ENCODE measurements at regions not wholly inside any gene's neighbourhood (a gene's known extent, or its start where the extent isn't known, plus 50 kb on each side); places are given as distances from the start of the nearest gene placed in this dataset.

DNA sequence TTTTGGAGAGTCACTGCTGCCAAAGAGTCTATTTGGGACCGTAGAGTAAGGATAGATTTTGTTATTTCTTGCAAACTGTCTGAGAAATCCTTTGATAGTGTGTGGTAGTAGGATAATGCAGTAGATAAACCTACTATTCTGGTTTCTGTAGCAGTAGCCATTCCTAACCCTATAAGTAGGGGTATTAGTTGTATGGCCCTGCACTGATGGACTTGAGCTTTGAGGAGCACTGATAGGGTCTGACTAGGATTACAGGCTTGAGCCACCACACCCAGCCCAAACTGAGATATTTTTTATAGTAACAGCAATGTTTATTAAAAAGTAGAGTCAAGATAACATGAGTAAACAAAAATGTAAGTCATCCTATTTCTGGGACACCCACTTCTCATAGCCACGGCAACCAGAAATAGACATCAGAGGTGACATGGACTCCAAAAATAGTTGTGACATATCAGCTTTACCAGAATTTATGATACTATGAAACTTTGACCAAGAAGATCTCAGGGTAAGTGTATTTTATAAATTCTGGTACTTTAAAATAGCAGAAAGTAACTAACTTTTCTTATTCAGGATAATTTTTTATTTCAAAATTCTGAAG is 479.1 kb downstream of the SUCLA2 start:
- no peak overlapping the region for H3K27ac ChIP-seq (ENCODE audit: low read length)
- H3K4me1 ChIP-seq (ENCODE audit: control insufficient read depth, insufficient read depth, low read length): no peaks in the 10 kb centered on the region
- Mint-ChIP-seq H3K9me3 (peaks cover 0 to 2% of the 10 kb centered on the region in 2 donors), H3K27ac (no peak overlapping the region), H3K4me3 (no peak overlapping the region), H3K36me3 (no peaks in the 10 kb centered on the region), H3K4me1 (no peaks in the 10 kb centered on the region), H3K27me3 (ENCODE audit: low read depth in 2 of 2) (no peaks in the 10 kb centered on the region)
- WGBS (ENCODE audit: insufficient coverage): 100% methylated on average over 2 of the region's 2 CpGs
- TF ChIP-seq CTCF (IDR thresholded peaks at IDR 0.05): no peak
- intact Hi-C loops (cut with micrococcal nuclease): no loop called here
- DNase-seq (no peak), ATAC-seq (no peak)
- H3K36me3 ChIP-seq (ENCODE audit: control insufficient read depth, insufficient read depth, low read length): no peaks in the 10 kb centered on the region
- H3K4me3 ChIP-seq (ENCODE audit: low read length): no peak overlapping the region
- H3K9me3 ChIP-seq (ENCODE audit: control insufficient read depth, insufficient read depth, low read length): peaks cover 9% of the 10 kb centered on the region
- H3K27me3 ChIP-seq (ENCODE audit: control insufficient read depth, insufficient read depth, low read length): no peaks in the 10 kb centered on the region

- peaks cover 9% of the 10 kb centered on the region for H3K9me3 ChIP-seq (ENCODE audit: control insufficient read depth, insufficient read depth, low read length)
- no peaks in the 10 kb centered on the region for H3K36me3 ChIP-seq (ENCODE audit: control insufficient read depth, insufficient read depth, low read length)
- DNase-seq: no peak
- Mint-ChIP-seq H3K36me3 (no peaks in the 10 kb centered on the region), H3K27ac (no peak overlapping the region), H3K9me3 (peaks cover under 1 to 6% of the 10 kb centered on the region in 2 donors), H3K4me1 (no peaks in the 10 kb centered on the region), H3K4me3 (no peak overlapping the region), H3K27me3 (ENCODE audit: low read depth in 2 of 2) (no peaks in the 10 kb centered on the region)
- no peaks in the 10 kb centered on the region for H3K4me1 ChIP-seq (ENCODE audit: control insufficient read depth, insufficient read depth, low read length)
- no peak overlapping the region for H3K4me3 ChIP-seq (ENCODE audit: low read length)
- H3K27me3 ChIP-seq (ENCODE audit: control insufficient read depth, insufficient read depth, low read length): no peaks in the 10 kb centered on the region
- WGBS (ENCODE audit: insufficient coverage): 41% methylated on average over 2 of the region's 2 CpGs
- no peak for TF ChIP-seq CTCF (IDR thresholded peaks at IDR 0.05)
- ATAC-seq: no peak
- H3K27ac ChIP-seq (ENCODE audit: low read length): no peak overlapping the region
- intact Hi-C loops (cut with micrococcal nuclease): no loop called here
These were observed 481.4 kb downstream of the SUCLA2 start for GRCh38 chr13:47519626-47520025.

GRCh38 chr13:47518530-47518929 is 482.5 kb downstream of the SUCLA2 start:
- Mint-ChIP-seq H3K4me3 (no peak overlapping the region), H3K27ac (no peak overlapping the region), H3K4me1 (no peaks in the 10 kb centered on the region), H3K9me3 (peaks cover 0 to 10% of the 10 kb centered on the region in 2 donors), H3K27me3 (ENCODE audit: low read depth in 2 of 2) (no peaks in the 10 kb centered on the region), H3K36me3 (no peaks in the 10 kb centered on the region)
- WGBS (ENCODE audit: insufficient coverage): 80% methylated on average over 1 of the region's 1 CpG
- Histone ChIP-seq H3K27me3 (ENCODE audit: control insufficient read depth, insufficient read depth, low read length) (no peaks in the 10 kb centered on the region), H3K27ac (ENCODE audit: low read length) (no peak overlapping the region), H3K9me3 (ENCODE audit: control insufficient read depth, insufficient read depth, low read length) (peaks cover 9% of the 10 kb centered on the region), H3K36me3 (ENCODE audit: control insufficient read depth, insufficient read depth, low read length) (no peaks in the 10 kb centered on the region), H3K4me3 (ENCODE audit: low read length) (no peak overlapping the region), H3K4me1 (ENCODE audit: control insufficient read depth, insufficient read depth, low read length) (no peaks in the 10 kb centered on the region)
- intact Hi-C loops (cut with micrococcal nuclease): no loop called here
- DNase-seq (no peak), ATAC-seq (no peak)
- TF ChIP-seq CTCF (IDR thresholded peaks at IDR 0.05): no peak

DNA sequence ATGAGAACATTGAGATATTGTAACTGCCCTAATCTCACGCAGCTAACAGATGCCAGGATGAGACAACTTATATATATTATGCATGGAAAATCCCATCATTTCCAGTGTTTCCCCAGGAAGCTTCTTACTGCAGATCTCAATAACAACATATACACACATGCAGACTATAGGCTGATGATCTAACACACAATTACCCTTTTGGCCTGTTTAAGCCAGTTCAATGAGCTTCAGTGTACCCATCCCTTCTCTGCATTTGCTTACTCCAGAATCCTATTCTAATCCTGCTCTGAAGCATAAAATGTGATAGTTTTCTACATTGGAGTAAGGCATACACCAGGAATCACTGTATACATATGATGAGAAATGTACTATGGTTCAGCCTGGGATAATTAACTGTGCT is 489.4 kb downstream of the SUCLA2 start:
- DNase-seq: no peak
- Histone ChIP-seq H3K9me3 (ENCODE audit: control insufficient read depth, insufficient read depth, low read length) (no peaks in the 10 kb centered on the region), H3K36me3 (ENCODE audit: control insufficient read depth, insufficient read depth, low read length) (no peaks in the 10 kb centered on the region), H3K27ac (ENCODE audit: low read length) (no peak overlapping the region), H3K4me1 (ENCODE audit: control insufficient read depth, insufficient read depth, low read length) (no peaks in the 10 kb centered on the region), H3K4me3 (ENCODE audit: low read length) (no peak overlapping the region), H3K27me3 (ENCODE audit: control insufficient read depth, insufficient read depth, low read length) (no peaks in the 10 kb centered on the region)
- intact Hi-C loops (cut with micrococcal nuclease): no loop called here
- Mint-ChIP-seq H3K4me3 (no peak overlapping the region), H3K4me1 (no peaks in the 10 kb centered on the region), H3K27me3 (ENCODE audit: low read depth in 2 of 2) (no peaks in the 10 kb centered on the region), H3K27ac (no peak overlapping the region), H3K9me3 (peaks cover 3 to 13% of the 10 kb centered on the region in 2 donors), H3K36me3 (no peaks in the 10 kb centered on the region)
- WGBS (ENCODE audit: insufficient coverage): no CpG with 5 or more reads among the region's 1 CpG
- TF ChIP-seq CTCF (IDR thresholded peaks at IDR 0.05): no peak
- ATAC-seq: no peak
